H4 (cell line): ENCODE measurements at regions not wholly inside any gene's neighbourhood (a gene's known extent, or its start where the extent isn't known, plus 50 kb on each side); places are given as distances from the start of the nearest gene placed in this dataset.
"Not testable (repeated sequence)": the region's sequence is repeated elsewhere in the genome, so short reads cannot be mapped to it uniquely, and the experiment has no call there.

Experiments
- DNase-seq: peaks from one replicate; pipeline ENCODE4 v3.0.0-alpha.2; 2015; ENCODE audit warnings: low spot score

GRCh38 chr5:157978061-157978460, 119.1 kb upstream of the CLINT1 start:
- no peak for DNase-seq

GRCh38 chr5:157976429-157976828, 117.5 kb upstream of the CLINT1 start:
- DNase-seq, result no peak

GRCh38 chr5:157972579-157972978, 113.6 kb upstream of the CLINT1 start:
- no peak for DNase-seq

- no peak for DNase-seq
Observed at GRCh38 chr5:157971571-157972216, 112.7 kb upstream of the CLINT1 start.

GRCh38 chr5:157968570-157968969, 109.6 kb upstream of the CLINT1 start:
- not testable (repeated sequence) for DNase-seq

- no peak for DNase-seq
Observed at GRCh38 chr5:157965989-157966388, 107.0 kb upstream of the CLINT1 start.

- DNase-seq, result no peak
Observed at GRCh38 chr5:157965040-157965678, 106.2 kb upstream of the CLINT1 start.

- DNase-seq, result no peak
Observed at GRCh38 chr5:157963761-157964160, 104.8 kb upstream of the CLINT1 start.

- DNase-seq, result no peak
Observed at GRCh38 chr5:157963244-157963643, 104.3 kb upstream of the CLINT1 start.

- not testable (repeated sequence) for DNase-seq
Observed at GRCh38 chr5:157962686-157963085, 103.7 kb upstream of the CLINT1 start.

GRCh38 chr5:157961896-157962590, 103.1 kb upstream of the CLINT1 start:
- DNase-seq, result no peak

GRCh38 chr5:157961176-157961575, 102.2 kb upstream of the CLINT1 start:
- DNase-seq, result no peak

- DNase-seq, result no peak
Observed at GRCh38 chr5:157959370-157959769, 100.4 kb upstream of the CLINT1 start.

- no peak for DNase-seq
Observed at GRCh38 chr5:157956271-157956885, 97.4 kb upstream of the CLINT1 start.

- no peak for DNase-seq
Observed at GRCh38 chr5:157955541-157956172, 96.7 kb upstream of the CLINT1 start.

GRCh38 chr5:157952374-157952685, 93.4 kb upstream of the CLINT1 start:
- no peak for DNase-seq

GRCh38 chr5:157951673-157952373, 92.9 kb upstream of the CLINT1 start:
- DNase-seq, result no peak

- no peak for DNase-seq
Observed at GRCh38 chr5:157949520-157949919, 90.6 kb upstream of the CLINT1 start.

- DNase-seq, result peak; percentile 96
Observed at GRCh38 chr5:157948738-157949410, 89.9 kb upstream of the CLINT1 start.

- peak; percentile 37 for DNase-seq
Observed at GRCh38 chr5:157947156-157947555, 88.2 kb upstream of the CLINT1 start.

- DNase-seq, result not testable (repeated sequence)
Observed at GRCh38 chr5:157945822-157946221, 86.9 kb upstream of the CLINT1 start.
